Cardiac septum (tissue), 1 donor: ENCODE measurements at regions not wholly inside any gene's neighbourhood (a gene's known extent, or its start where the extent isn't known, plus 50 kb on each side); places are given as distances from the start of the nearest gene placed in this dataset.

Experiments used
- DNase-seq: peaks from one replicate; pipeline ENCODE4 v3.0.0-alpha.2; 2020; ENCODE audit warnings: low spot score
- intact Hi-C: fragments of 100-400 bp; cut with DNase I; formaldehyde crosslinking; loops from one replicate; pipeline ENCODE4 v1.14.0; 2022
- donor health status: DM: no; HTN: no; CAD: no.

GRCh38 chr16:17589898-17590297 lies 119.1 kb upstream of the XYLT1 start:
- DNase-seq = no peak
- intact Hi-C loops = no loop called here

DNA sequence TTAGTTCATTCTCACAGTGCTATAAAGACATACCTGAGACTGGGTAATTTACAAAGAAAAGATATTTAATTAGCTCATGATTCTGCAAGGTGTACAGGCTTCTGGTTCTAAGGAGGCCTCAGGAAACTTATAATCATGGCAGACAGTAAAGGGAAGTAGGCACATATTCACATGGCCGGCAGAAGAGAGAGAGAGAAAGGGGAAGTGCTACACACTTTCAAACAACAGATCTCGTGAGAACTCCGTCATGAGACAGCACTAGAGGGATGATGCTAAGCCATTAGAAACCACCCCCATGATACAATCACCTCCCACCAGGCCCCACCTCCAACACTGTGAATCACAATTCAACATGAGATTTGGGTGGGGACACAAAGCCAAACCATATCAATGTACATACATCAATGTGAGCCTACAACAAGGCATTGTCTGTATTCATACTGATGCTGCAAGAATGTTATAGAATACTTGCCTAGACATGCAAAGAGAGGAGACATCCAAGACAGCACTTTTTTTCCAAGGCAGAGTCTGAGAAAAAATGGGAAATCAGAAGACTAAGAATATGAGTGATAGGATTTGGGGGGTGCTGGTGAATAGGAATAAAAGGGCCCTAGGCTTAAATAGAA lies 114.8 kb upstream of the XYLT1 start:
- no peak for DNase-seq
- intact Hi-C loops = no loop called here

GRCh38 chr16:17578981-17579874 lies 108.5 kb upstream of the XYLT1 start:
- no peak for DNase-seq
- intact Hi-C loops = loop anchor here (10.0 kb wide), 1 partner anchor 714 kb away; no protein-coding TSS in a partner anchor

- intact Hi-C loops = loop anchor here (10.0 kb wide), 1 partner anchor 709 kb away; no protein-coding TSS in a partner anchor
- DNase-seq = no peak
Measured at GRCh38 chr16:17574256-17574655, 103.5 kb upstream of the XYLT1 start.

DNA sequence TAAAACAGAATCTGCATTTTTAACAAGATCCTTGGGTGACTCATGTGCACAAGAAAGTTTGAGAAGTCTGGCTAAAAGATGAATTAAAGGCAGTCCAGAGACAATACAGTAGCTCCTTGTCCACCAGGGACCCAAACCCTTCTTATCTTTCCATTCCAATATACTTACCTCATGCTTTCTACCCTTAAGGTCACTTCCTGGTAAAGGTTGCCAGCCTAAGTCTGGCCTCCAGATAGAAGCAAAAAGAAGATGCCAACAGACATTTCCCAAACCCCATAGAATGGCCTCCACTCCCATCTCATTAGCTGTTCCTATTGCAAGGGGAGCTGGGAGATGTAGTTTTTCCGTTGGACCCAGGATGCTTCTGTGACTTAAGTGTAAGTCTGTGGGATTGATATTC lies 101.4 kb upstream of the XYLT1 start:
- intact Hi-C loops = loop anchor here (10.0 kb wide), 1 partner anchor 707 kb away; no protein-coding TSS in a partner anchor
- DNase-seq = no peak

DNA sequence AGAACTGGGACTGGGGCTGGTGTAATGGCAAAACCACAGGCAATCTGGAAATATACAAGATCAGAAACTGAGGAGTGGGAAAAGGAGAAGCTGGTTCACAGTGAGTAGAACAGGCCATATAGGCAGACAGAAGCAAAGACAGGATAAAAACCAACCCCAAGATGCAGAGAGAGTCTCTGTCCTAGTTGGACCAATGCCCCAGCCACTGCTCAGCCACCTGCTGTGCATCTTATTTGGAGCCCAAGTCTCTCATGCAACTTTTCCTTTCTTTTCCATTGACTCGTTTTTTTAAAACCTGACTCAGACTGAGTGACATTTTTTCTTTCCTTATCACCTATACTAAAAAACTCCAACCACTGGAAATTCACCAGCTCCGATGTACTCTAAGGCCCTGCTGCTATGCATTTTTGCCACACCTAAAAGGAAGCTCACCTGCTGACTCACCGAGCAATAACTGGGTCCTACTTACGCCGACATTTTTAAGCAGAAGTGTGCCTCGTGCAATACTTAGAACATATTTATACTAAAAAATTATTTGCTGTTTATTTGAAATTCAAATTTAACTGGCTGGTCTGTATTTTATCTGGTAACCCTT lies 100.8 kb upstream of the XYLT1 start:
- DNase-seq = no peak
- intact Hi-C loops = loop anchor here (10.0 kb wide), 1 partner anchor 707 kb away; no protein-coding TSS in a partner anchor

- intact Hi-C loops = no loop called here
- DNase-seq = no peak
Measured at GRCh38 chr16:17568239-17568638, 97.5 kb upstream of the XYLT1 start.

DNA sequence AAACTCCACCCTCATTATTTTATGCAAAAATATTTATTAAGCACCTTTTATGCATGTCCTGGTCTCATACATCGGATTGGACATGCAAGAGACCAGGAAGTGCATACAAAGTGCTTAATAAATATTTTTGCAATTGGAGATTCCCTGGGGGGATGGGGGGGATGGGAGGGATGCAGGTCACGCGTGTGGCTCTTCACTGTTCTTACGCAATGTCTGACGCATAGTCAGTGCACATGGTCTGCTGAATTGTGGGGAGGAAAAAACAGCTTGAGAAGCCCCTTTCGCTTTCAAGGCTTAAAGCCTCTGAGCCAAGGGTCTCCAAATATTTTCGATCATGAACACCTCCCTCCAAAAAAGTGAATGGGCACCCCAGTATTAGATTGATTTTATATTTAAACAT lies 96.7 kb upstream of the XYLT1 start:
- DNase-seq = no peak
- intact Hi-C loops = no loop called here

GRCh38 chr16:17566656-17567450 lies 96.1 kb upstream of the XYLT1 start:
- no peak for DNase-seq
- intact Hi-C loops = no loop called here

GRCh38 chr16:17566075-17566474 lies 95.3 kb upstream of the XYLT1 start:
- no peak for DNase-seq
- intact Hi-C loops = no loop called here

- DNase-seq = no peak
- intact Hi-C loops = no loop called here
Measured at GRCh38 chr16:17565605-17566004, 94.8 kb upstream of the XYLT1 start.

DNA sequence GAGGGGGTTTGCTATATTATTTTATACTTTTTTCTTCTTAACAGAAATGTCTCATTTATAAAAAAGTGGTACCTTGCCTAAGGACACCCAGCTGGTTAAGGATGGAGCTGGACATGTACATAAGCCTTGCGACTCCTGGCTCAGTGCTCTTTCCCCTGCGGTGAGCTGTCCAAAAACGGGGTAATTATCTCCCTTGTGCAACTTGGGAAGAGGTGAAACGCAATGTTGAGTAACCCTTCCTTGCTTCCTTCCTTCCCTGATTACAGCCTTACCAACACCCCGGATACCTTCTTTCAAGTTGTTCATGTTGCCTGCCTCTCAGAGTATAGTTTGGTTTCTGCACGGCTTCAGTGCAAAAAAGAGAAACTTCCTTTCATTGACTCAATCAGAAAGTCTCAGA lies 94.1 kb upstream of the XYLT1 start:
- intact Hi-C loops = no loop called here
- no peak for DNase-seq

- DNase-seq = no peak
Measured at GRCh38 chr16:17563323-17564091, 92.7 kb upstream of the XYLT1 start.

DNA sequence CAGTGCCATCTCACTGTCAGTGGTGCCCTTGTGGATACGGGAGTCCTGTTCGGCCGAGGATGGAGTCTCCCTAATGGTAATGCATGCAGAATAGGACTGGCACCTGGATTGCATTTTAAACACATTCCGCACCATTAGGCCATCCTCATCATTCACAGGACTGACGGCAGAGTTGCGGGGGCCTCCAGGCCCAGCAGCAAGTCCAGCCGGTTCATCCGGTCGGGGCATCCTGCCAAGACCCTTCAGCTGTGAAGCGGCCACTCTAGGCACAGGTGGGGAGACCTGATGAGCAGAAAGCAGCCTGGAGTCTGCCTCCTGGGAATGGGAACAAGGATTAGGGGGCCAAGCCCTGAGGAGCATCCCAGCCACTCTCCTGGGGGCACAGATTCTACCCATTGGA lies 90.3 kb upstream of the XYLT1 start:
- no peak for DNase-seq
- intact Hi-C loops = no loop called here

More at GRCh38 chr16:17563323-17564091, 92.7 kb upstream of the XYLT1 start:
- intact Hi-C loops = no loop called here

DNA sequence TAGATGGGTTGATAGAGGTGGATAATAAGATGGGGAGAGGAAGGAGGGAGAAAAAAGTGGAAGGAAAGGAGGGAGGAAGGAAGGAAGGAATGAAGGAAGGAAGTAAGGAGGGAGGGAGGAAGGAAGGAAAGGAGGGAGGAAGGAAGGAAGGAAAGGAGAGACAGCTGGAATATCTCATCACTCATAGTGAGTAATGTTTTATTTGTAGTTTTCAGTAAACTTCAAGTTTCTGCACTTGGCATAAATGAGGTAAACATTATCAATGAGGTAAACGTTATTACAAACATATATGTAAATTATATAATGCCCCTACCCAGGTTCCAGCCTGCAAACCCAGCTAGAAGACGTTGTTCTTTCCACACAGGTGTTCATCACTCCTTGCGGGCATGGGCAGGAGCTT lies 89.8 kb upstream of the XYLT1 start:
- intact Hi-C loops = no loop called here
- no peak for DNase-seq

- intact Hi-C loops = no loop called here
- DNase-seq = no peak
Measured at GRCh38 chr16:17559394-17559793, 88.6 kb upstream of the XYLT1 start.

- intact Hi-C loops = no loop called here
- no peak for DNase-seq
Measured at GRCh38 chr16:17557949-17558348, 87.2 kb upstream of the XYLT1 start.

DNA sequence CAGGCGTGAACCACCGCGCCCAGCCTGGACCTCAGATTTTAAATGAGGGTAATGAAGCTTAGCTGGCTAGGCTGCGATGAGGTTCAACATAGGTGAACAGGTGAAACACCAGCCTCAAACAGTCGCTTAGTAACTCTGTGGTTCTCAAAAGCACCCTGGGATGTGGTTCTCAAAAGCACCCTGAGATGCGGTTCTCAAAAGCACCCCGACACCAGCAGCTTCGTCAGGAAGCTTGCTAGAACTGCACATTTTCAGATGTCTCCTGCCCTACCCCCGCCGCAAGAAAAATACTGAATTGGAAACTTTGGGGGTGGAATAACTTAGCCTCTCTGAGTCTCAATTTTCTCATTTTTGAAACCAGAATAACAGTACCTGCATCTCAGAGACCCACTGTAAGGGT lies 86.7 kb upstream of the XYLT1 start:
- intact Hi-C loops = no loop called here
- no peak for DNase-seq
